GM21447 (cell line): ENCODE measurements at regions not wholly inside any gene's neighbourhood (a gene's known extent, or its start where the extent isn't known, plus 50 kb on each side); places are given as distances from the start of the nearest gene placed in this dataset.

ENCODE experiments used
- ATAC-seq: cut with Tn5 transposase; IDR thresholded peaks from one replicate; pipeline ENCODE4 v1.9.1; 2021; ENCODE audit not compliant: unreplicated experiment

- no peak for ATAC-seq
Observed at GRCh38 chr12:102601621-102602020, 121.3 kb upstream of the IGF1 start.

DNA sequence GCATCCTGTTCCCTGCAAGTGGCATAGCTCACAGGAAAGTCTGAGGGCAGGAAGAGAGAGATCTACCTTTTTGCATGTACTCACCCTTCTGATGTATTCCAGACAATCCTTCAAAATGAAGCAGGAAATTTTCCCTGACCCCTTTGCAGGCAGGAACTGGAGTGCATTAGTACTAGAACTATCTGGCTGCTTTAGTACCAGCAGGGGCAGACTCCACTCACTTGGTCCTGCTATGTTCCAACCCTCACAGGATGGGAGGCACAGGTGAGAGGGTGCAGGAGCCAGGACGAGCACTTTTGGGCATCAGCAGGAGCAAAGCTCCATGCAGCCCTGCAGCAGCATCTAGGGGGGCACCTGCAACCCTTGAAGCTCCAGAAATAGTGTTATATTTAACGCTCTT, 116.3 kb upstream of the IGF1 start:
- no peak for ATAC-seq

DNA sequence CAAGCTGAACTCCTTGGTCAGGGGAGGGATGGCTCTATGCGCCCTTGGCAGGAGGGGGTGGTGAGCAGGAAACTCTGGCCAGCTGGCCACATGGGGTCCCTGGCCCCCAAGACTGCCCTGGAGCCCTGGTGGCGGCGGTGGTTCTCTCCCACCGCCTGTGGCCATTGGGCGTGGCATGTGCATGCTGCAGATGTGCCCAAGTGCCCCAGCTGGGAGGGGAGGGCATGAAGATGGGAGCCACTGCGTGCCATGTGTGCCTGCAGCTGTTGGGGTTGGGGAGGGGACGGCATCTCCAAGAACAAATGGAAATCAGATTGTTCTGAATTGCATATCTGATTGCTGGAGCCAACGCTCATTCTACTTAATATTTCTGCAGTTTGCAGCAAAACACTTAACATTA, 115.7 kb upstream of the IGF1 start:
- ATAC-seq = no peak

- no peak for ATAC-seq
Observed at GRCh38 chr12:102595315-102595714, 115.0 kb upstream of the IGF1 start.

DNA sequence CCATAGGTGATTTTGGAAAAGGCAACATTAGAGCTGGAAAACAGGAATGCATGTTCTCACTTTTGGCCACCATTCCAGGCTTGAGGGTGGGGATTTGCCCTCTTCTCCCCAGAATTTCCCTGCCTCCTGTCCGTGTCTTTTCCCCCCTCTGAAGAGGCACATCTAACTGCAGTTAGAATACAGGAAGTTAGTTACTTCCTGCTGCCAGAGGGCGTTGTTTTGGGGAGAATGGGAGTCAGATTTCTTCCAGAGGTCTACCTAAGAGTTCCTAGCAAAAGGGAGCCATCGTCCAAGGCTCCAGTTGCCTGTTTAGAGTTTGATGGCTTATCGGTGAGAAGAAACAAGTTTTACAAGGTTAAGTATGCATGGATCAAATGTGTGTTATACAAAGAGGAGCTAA, 112.8 kb upstream of the IGF1 start:
- ATAC-seq = no peak

DNA sequence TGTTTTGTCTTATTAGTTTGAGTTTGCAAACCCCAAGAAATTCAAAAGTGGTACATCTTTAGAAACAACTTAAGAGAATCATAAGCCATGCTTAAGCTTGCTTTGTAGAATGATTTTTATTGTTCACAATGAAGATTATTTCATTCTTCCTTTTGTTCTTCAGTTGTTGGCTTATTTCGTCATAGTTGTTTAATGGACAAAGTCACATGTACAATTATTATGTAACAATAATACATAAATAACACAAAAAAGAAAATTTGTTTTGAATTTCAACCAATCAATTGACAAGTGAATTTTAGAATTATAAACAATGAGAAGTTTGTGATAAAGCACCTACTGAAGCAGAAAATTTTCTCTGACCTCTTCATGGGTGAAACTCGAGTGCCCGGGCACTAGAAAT, 111.8 kb upstream of the IGF1 start:
- ATAC-seq = no peak

DNA sequence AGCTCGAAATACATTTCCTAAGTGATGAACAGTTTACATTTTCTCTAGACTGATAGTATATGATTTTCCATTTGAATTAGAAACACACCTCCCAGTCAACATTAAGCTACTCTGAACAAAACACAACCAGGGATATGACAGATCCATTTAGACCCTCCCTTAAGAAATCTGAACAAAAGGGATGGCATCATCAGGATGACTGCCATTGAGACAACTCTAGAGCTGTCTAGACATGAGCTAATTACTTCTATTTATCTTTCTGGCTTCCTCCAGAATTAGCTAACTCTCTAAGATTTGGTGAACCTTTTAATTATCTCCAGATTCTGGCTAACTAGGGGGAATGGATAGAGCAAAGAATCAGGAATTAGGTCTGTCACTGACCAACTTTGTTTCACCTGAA, 92.9 kb upstream of the IGF1 start:
- no peak for ATAC-seq

DNA sequence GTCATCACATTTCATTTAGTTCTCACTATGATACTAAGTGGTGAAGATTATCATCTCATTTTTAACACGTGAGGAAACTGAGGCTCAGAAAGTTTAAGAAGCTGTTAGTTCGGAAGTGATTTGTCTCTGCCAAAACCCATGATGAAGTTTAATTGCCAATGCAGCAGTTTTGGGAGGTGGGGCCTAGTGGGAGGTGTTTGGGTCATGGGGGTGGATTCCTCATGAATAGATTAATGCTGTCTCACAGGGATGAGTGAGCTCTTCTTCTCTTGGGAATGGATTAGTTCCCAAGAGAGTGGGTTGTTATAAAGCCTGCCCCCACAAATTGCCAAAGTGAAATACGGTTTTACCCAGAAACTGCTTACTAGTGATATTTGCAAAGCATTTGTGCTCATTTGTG, 91.5 kb upstream of the IGF1 start:
- no peak for ATAC-seq

DNA sequence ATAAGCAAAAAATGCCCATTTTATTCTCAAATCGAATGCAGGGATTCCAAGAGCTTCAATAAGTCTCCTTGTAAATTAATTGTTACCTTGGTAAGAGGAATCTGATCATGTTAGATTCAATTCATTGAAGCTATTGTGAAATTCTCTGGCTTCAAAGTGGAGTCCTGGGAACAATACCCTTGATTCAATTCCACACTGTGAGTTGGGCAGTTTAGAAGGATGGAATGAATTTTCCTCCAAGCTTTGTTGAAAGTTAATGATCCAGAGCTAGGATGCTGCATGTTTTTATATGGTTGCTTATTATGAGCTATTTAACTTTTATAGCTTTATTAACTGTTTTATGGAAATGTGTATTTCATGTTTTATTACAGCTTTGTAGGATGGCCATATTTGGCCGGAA, 89.9 kb upstream of the IGF1 start:
- ATAC-seq = no peak

DNA sequence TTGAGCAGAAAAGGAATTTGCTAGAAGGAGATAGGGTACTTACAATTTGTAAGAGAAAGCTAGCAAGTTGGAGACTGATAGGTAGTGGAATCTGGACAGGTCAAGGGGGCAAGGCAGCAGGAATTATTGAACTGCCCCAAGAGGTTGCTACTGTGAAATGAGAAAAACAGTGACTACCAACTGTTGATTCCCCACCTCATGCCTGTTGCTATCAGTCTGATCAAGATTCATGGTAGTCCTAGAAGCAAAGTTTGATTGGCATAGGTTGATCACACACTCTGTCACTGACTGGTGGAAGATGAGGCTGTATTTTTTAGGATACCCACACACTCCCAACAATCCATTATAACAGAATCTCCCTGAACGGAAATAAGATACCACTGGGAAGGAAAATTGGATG, 89.4 kb upstream of the IGF1 start:
- ATAC-seq = no peak

DNA sequence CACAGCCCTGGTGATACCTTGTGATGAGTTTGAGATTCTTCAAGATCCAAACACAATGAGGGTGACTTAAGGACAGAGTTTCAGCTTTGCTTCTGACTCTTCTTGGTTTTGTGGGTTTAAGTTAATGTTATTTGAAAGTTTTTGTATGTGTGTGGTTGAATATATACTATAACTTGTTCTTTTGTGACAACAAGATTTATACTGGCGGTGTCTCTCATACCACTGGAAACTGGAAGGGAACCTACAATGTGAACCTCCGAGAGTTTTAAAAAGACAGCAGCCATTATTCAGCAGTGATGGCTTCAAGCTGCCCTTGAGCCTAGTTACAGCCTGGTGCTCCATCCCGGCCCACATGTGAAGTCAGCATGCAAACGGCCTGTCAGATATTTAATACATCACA, 87.9 kb upstream of the IGF1 start:
- no peak for ATAC-seq

GRCh38 chr12:102567031-102567985, 86.9 kb upstream of the IGF1 start:
- no peak for ATAC-seq

- ATAC-seq = no peak
Observed at GRCh38 chr12:102565555-102565954, 85.2 kb upstream of the IGF1 start.

GRCh38 chr12:102564026-102564425, 83.7 kb upstream of the IGF1 start:
- ATAC-seq = no peak

GRCh38 chr12:102562836-102563425, 82.6 kb upstream of the IGF1 start:
- no peak for ATAC-seq

DNA sequence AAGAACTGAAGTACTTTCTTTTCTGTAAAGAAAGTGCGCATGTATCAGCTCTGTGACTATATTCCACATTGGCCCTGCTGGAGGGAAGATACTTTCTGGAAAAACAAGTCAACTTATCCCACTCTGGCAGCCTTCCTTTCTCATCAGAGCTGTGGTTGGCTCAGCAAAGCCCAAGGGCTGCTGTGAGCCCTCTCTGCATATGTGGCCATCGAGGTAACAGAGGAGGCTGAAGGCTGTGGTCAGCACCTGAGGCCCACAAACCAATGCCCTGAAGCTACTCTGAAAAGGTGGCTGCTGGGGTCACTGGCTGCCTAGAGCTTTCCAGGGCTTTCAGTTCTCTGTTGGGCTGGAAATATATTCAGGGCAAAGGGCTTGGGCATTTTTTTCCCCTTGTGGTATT, 70.8 kb upstream of the IGF1 start:
- no peak for ATAC-seq

GRCh38 chr12:102549691-102550090, 69.3 kb upstream of the IGF1 start:
- ATAC-seq = no peak

DNA sequence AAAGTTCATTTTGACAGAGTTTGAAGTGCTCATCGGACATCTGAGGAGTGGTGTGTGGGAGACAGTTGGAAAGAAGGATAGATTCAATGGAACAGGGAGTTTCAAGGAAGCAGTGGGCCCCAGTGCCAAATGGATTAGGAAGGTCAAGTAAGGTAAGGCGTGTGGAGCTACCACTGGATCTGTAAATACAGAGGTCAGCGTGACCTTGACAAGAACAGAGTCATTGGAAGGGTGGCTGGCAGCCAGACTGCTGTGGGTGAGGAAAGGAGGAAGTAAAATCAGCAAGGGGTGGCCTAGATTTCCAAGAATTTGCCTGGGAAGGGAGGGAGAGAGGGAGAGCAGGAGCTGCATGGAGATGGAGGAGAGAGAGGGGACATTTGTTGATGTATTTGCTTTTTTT, 68.2 kb upstream of the IGF1 start:
- no peak for ATAC-seq

DNA sequence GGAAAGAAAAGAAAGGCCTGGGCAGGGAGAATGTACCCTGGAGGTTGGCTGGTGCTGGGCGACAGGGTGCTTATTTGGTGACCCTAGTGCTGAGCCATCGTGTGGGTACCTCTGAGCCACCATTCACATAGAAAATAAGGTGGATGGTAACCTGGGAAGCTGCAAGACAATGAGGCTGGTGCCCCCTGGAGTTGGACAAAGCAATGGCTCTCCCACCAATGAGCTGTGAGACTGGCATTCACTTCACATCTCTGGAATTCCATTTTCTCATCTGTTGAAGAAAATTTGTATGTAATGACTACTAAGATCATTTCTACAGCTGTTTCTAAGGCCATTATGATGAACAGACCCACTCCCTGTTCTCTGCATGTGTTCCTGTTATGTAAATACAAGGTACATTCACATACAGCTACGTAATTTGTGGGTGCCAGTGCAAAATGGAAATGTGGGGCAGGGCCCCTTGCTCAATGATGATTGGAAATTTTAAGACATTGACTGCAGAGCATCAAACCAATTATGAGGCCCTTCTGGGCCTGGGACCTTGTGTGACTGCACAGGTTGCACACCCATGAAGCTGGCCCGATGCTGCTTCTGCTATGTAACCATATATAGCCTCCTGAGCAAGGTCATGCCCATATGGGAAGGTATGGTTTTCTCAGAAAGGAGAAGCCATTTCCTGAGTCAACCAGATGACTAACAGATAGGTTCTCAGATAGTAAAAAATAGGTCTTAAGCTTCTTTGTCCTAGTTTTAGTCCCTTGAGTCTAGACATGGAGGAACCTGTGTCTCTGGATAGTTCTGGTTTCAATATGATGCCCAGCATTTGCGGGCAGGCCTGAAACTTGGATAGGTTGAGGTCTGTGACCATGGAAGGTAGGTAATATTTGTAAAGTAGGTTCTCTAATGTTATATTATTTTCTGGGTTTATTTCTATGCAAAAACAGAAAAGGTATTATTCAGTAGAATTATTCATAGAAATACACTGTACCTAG, 63.4 kb upstream of the IGF1 start:
- no peak for ATAC-seq

DNA sequence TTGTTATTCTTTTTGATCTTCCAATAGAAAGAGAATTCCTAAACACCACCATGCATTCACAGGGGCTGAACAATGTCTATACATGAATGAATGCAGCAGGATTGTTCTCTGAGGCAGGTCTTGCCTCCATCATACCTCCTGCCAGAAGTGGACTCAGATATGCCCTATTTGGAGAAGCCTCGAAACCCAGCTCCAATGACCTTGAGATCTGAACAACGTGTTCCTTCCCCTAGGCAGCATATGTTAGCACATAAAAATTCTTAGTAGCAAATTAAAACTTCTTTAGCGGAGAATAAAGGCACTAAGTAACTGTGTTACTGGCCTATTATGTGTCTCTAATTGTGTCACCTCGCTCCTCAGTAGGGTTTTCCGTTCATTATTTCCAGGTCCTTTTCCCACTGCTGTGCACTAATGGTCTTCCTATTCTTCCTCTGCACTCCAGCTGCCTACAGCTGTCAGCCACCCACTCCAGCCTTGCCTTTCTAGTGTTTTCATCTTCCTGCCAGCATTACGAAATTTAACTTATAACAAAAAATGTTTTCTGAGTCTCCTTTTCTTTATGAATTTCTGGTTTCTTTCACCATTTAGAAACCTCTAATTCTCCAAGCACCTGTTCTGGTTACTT, 62.6 kb upstream of the IGF1 start:
- no peak for ATAC-seq

GRCh38 chr12:102540815-102541385, 60.5 kb upstream of the IGF1 start:
- no peak for ATAC-seq
